IPS-18a (cell line): ENCODE measurements at regions not wholly inside any gene's neighbourhood (a gene's known extent, or its start where the extent isn't known, plus 50 kb on each side); places are given as distances from the start of the nearest gene placed in this dataset.

ENCODE experiments used
- H3K27ac ChIP-seq: one replicate; pipeline ENCODE4 v1.5.1; 2013; ENCODE audit warnings: low read length
- H3K27me3 ChIP-seq: one replicate; pipeline ENCODE4 v1.6.1; 2013; ENCODE audit warnings: mild to moderate bottlenecking, low read length; ENCODE audit not compliant: control insufficient read depth, insufficient read depth
- H3K36me3 ChIP-seq: one replicate; pipeline ENCODE4 v1.6.1; 2013; ENCODE audit warnings: low read depth, low read length; ENCODE audit not compliant: control insufficient read depth
- H3K4me1 ChIP-seq: one replicate; pipeline ENCODE4 v1.6.1; 2013; ENCODE audit warnings: low read depth, low read length; ENCODE audit not compliant: control insufficient read depth
- H3K4me3 ChIP-seq: one replicate; pipeline ENCODE4 v1.5.1; 2013; ENCODE audit warnings: low read length
- H3K9ac ChIP-seq: one replicate; pipeline ENCODE4 v1.6.1; 2013; ENCODE audit warnings: mild to moderate bottlenecking, low read length, moderate library complexity
- H3K9me3 ChIP-seq: one replicate; pipeline ENCODE4 v1.6.1; 2013; ENCODE audit warnings: low read depth, low read length; ENCODE audit not compliant: control insufficient read depth

GRCh38 chr15:35755237-35755802, 209.4 kb upstream of the DPH6 start:
- no peak overlapping the region for H3K4me3 ChIP-seq
- H3K36me3 ChIP-seq, result no peaks in the 10 kb centered on the region
- peaks cover 13% of the 10 kb centered on the region for H3K4me1 ChIP-seq
- no peak overlapping the region for H3K27ac ChIP-seq
- no peaks in the 10 kb centered on the region for H3K9me3 ChIP-seq
- H3K9ac ChIP-seq, result no peak overlapping the region
- no peaks in the 10 kb centered on the region for H3K27me3 ChIP-seq

- no peaks in the 10 kb centered on the region for H3K27me3 ChIP-seq
- H3K9ac ChIP-seq, result no peak overlapping the region
- no peak overlapping the region for H3K27ac ChIP-seq
- H3K4me3 ChIP-seq, result no peak overlapping the region
- H3K36me3 ChIP-seq, result no peaks in the 10 kb centered on the region
- H3K9me3 ChIP-seq, result no peaks in the 10 kb centered on the region
- peaks cover 9% of the 10 kb centered on the region for H3K4me1 ChIP-seq
Observed at GRCh38 chr15:35756623-35757022, 210.7 kb upstream of the DPH6 start.

- H3K4me1 ChIP-seq, result peaks cover 5% of the 10 kb centered on the region
Observed at GRCh38 chr15:35757361-35757760, 211.4 kb upstream of the DPH6 start.

GRCh38 chr15:35757765-35758164, 211.8 kb upstream of the DPH6 start:
- Histone ChIP-seq H3K27ac (no peak overlapping the region), H3K36me3 (no peaks in the 10 kb centered on the region), H3K4me3 (no peak overlapping the region), H3K27me3 (no peaks in the 10 kb centered on the region), H3K4me1 (peaks cover 5% of the 10 kb centered on the region), H3K9me3 (no peaks in the 10 kb centered on the region), H3K9ac (no peak overlapping the region)

More at GRCh38 chr15:35757361-35757760, 211.4 kb upstream of the DPH6 start:
- Histone ChIP-seq H3K9me3 (no peaks in the 10 kb centered on the region), H3K4me3 (no peak overlapping the region), H3K27me3 (no peaks in the 10 kb centered on the region), H3K27ac (no peak overlapping the region), H3K9ac (no peak overlapping the region), H3K36me3 (no peaks in the 10 kb centered on the region)

- Histone ChIP-seq H3K9me3 (no peaks in the 10 kb centered on the region), H3K36me3 (no peaks in the 10 kb centered on the region), H3K4me3 (no peak overlapping the region), H3K4me1 (no peaks in the 10 kb centered on the region), H3K27ac (no peak overlapping the region), H3K27me3 (no peaks in the 10 kb centered on the region), H3K9ac (no peak overlapping the region)
Observed at GRCh38 chr15:35764661-35765519, 218.9 kb upstream of the DPH6 start.

- H3K4me1 ChIP-seq, result no peaks in the 10 kb centered on the region
- H3K4me3 ChIP-seq, result no peak overlapping the region
- H3K9ac ChIP-seq, result no peak overlapping the region
- H3K27me3 ChIP-seq, result no peaks in the 10 kb centered on the region
- no peaks in the 10 kb centered on the region for H3K9me3 ChIP-seq
- H3K27ac ChIP-seq, result no peak overlapping the region
- no peaks in the 10 kb centered on the region for H3K36me3 ChIP-seq
Observed at GRCh38 chr15:35768949-35769348, 223.0 kb upstream of the DPH6 start.

- no peaks in the 10 kb centered on the region for H3K36me3 ChIP-seq
- H3K9ac ChIP-seq, result no peak overlapping the region
- no peaks in the 10 kb centered on the region for H3K4me1 ChIP-seq
- no peak overlapping the region for H3K27ac ChIP-seq
- no peaks in the 10 kb centered on the region for H3K27me3 ChIP-seq
- H3K9me3 ChIP-seq, result no peaks in the 10 kb centered on the region
- H3K4me3 ChIP-seq, result no peak overlapping the region
Observed at GRCh38 chr15:35769656-35770055, 223.7 kb upstream of the DPH6 start.

- Histone ChIP-seq H3K36me3 (no peaks in the 10 kb centered on the region), H3K9me3 (no peaks in the 10 kb centered on the region), H3K4me3 (no peak overlapping the region), H3K9ac (no peak overlapping the region), H3K27me3 (no peaks in the 10 kb centered on the region), H3K4me1 (no peaks in the 10 kb centered on the region), H3K27ac (no peak overlapping the region)
Observed at GRCh38 chr15:35771746-35772442, 225.9 kb upstream of the DPH6 start.

GRCh38 chr15:35774653-35775052, 228.7 kb upstream of the DPH6 start:
- Histone ChIP-seq H3K4me3 (no peak overlapping the region), H3K9me3 (no peaks in the 10 kb centered on the region), H3K9ac (no peak overlapping the region), H3K27ac (no peak overlapping the region), H3K36me3 (no peaks in the 10 kb centered on the region), H3K27me3 (no peaks in the 10 kb centered on the region), H3K4me1 (no peaks in the 10 kb centered on the region)

GRCh38 chr15:35775471-35775870, 229.5 kb upstream of the DPH6 start:
- Histone ChIP-seq H3K4me3 (no peak overlapping the region), H3K27me3 (no peaks in the 10 kb centered on the region), H3K9me3 (no peaks in the 10 kb centered on the region), H3K9ac (no peak overlapping the region), H3K27ac (no peak overlapping the region), H3K4me1 (no peaks in the 10 kb centered on the region), H3K36me3 (no peaks in the 10 kb centered on the region)

GRCh38 chr15:35777061-35777460, 231.1 kb upstream of the DPH6 start:
- Histone ChIP-seq H3K9me3 (no peaks in the 10 kb centered on the region), H3K36me3 (no peaks in the 10 kb centered on the region), H3K27ac (no peak overlapping the region), H3K4me3 (no peak overlapping the region), H3K27me3 (no peaks in the 10 kb centered on the region), H3K4me1 (no peaks in the 10 kb centered on the region), H3K9ac (no peak overlapping the region)
